H1 (cell line): ENCODE measurements at regions not wholly inside any gene's neighbourhood (a gene's known extent, or its start where the extent isn't known, plus 50 kb on each side); places are given as distances from the start of the nearest gene placed in this dataset.

Experiments
- EZH2 ChIP-seq: fragments of 200-600 bp; sonication (generic); IDR thresholded peaks from 2 replicates; pipeline ENCODE4 v1.7.1; 2012; ENCODE audit warnings: low read depth, mild to moderate bottlenecking, moderate library complexity, low read length, inconsistent platforms; ENCODE audit not compliant: severe bottlenecking
- POLR2A ChIP-seq, 2 experiments: IDR thresholded peaks; 1 replicate in 1 of 2; 2 replicates in 1 of 2; pipeline ENCODE4 v1.6.1; 2011; ENCODE audit warnings: low read depth in 2 of 2, low read length in 2 of 2, mild to moderate bottlenecking in 2 of 2; ENCODE audit errors: control extremely low read depth in 1 of 2
- POLR2AphosphoS5 ChIP-seq: IDR thresholded peaks from 2 replicates; pipeline ENCODE4 v1.6.1; 2011; ENCODE audit warnings: low read depth, low read length
- SRF ChIP-seq: IDR thresholded peaks from 2 replicates; pipeline ENCODE4 v1.6.1; 2011; ENCODE audit warnings: mild to moderate bottlenecking, low read depth, low read length, moderate library complexity
- ZNF274 ChIP-seq: IDR thresholded peaks from 2 replicates; pipeline ENCODE4 v1.7.0; 2012; ENCODE audit warnings: low read length, borderline replicate concordance; ENCODE audit errors: extremely low read depth
- TF ChIP-seq, protein P1 (sequence below), 3 experiments: IDR thresholded peaks; 1 replicate in 2 of 3; 2 replicates in 1 of 3; pipeline versions ENCODE4 v1.5.1 to v1.6.1; 2011; ENCODE audit warnings: low read length in 3 of 3, mild to moderate bottlenecking in 3 of 3, inconsistent platforms in 2 of 3, low read depth in 1 of 3, moderate library complexity in 1 of 3; ENCODE audit not compliant: insufficient read depth in 1 of 3; ENCODE audit errors: control extremely low read depth in 1 of 3

GRCh38 chr5:26691486-26691885 lies 346.9 kb downstream of the CDH9 start:
- TF ChIP-seq, protein P1, sequence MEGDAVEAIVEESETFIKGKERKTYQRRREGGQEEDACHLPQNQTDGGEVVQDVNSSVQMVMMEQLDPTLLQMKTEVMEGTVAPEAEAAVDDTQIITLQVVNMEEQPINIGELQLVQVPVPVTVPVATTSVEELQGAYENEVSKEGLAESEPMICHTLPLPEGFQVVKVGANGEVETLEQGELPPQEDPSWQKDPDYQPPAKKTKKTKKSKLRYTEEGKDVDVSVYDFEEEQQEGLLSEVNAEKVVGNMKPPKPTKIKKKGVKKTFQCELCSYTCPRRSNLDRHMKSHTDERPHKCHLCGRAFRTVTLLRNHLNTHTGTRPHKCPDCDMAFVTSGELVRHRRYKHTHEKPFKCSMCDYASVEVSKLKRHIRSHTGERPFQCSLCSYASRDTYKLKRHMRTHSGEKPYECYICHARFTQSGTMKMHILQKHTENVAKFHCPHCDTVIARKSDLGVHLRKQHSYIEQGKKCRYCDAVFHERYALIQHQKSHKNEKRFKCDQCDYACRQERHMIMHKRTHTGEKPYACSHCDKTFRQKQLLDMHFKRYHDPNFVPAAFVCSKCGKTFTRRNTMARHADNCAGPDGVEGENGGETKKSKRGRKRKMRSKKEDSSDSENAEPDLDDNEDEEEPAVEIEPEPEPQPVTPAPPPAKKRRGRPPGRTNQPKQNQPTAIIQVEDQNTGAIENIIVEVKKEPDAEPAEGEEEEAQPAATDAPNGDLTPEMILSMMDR (IDR thresholded peaks at IDR 0.05; ENCODE audit: control extremely low read depth in 1 of 3, insufficient read depth in 1 of 3, low read depth in 1 of 3, low read length in 3 of 3) = no peak
- TF ChIP-seq ZNF274 = no peak
- no peak for TF ChIP-seq POLR2AphosphoS5
- TF ChIP-seq POLR2A (IDR thresholded peaks at IDR 0.05; ENCODE audit: control extremely low read depth in 1 of 2, low read depth in 2 of 2, low read length in 2 of 2) = no peak
- no peak for TF ChIP-seq EZH2
- no peak for TF ChIP-seq SRF
